OCI-LY3 (cell line): ENCODE measurements at regions not wholly inside any gene's neighbourhood (a gene's known extent, or its start where the extent isn't known, plus 50 kb on each side); places are given as distances from the start of the nearest gene placed in this dataset.

Experiments
- CTCF ChIP-seq: fragments of 200-600, 300-600 bp; sonication (generic); IDR thresholded peaks from 2 replicates; pipeline ENCODE4 v1.5.1; 2014; ENCODE audit warnings: antibody characterized with exemption, low read length, low read depth
- EZH2phosphoT487 ChIP-seq: fragments of 200-600 bp; shearing (Covaris generic); IDR thresholded peaks from 2 replicates; pipeline ENCODE4 v1.6.1; 2018; ENCODE audit warnings: antibody characterized with exemption, mixed run types, low read depth

- TF ChIP-seq CTCF = no peak
- TF ChIP-seq EZH2phosphoT487 = no peak
Observed at GRCh38 chrY:7529396-7529795, 617.8 kb upstream of the AMELY start.
